Upper lobe of left lung (tissue), 4 donors: ENCODE measurements at regions not wholly inside any gene's neighbourhood (a gene's known extent, or its start where the extent isn't known, plus 50 kb on each side); places are given as distances from the start of the nearest gene placed in this dataset.

Experiments used
- CTCF ChIP-seq, 6 experiments: fragments of 450-650 bp in 4 of 6; fragments of 200-600 bp in 2 of 6; sonication (generic) in 2 of 6; IDR thresholded peaks; one replicate each; pipeline ENCODE4 v1.5.1; 2016 to 2019; ENCODE audit warnings: antibody characterized with exemption in 6 of 6
- POLR2AphosphoS5 ChIP-seq, 2 donors: sonication (generic); formaldehyde crosslinking; IDR thresholded peaks; one replicate each; pipeline ENCODE4 v1.5.1; 2017; ENCODE audit warnings: antibody characterized with exemption in 2 of 2

GRCh38 chr1:219412772-219413171 is 200.1 kb downstream of the ZC3H11B start:
- TF ChIP-seq POLR2AphosphoS5 (IDR thresholded peaks at IDR 0.05): no peak
- no peak for TF ChIP-seq CTCF (IDR thresholded peaks at IDR 0.05)
